A172 (cell line): ENCODE measurements at regions not wholly inside any gene's neighbourhood (a gene's known extent, or its start where the extent isn't known, plus 50 kb on each side); places are given as distances from the start of the nearest gene placed in this dataset.
"Not testable (repeated sequence)": the region's sequence is repeated elsewhere in the genome, so short reads cannot be mapped to it uniquely, and the experiment has no call there.

Experiments used
- DNase-seq: peaks from one replicate; pipeline ENCODE4 v3.0.0-alpha.2; 2015; ENCODE audit warnings: low spot score

- DNase-seq: peak; percentile 70
Observed at GRCh38 chr17:30586818-30587595, 109.8 kb downstream of the GOSR1 start.

GRCh38 chr17:30584810-30585209 is 107.6 kb downstream of the GOSR1 start:
- DNase-seq: no peak

- no peak for DNase-seq
Observed at GRCh38 chr17:30580916-30581315, 103.7 kb downstream of the GOSR1 start.

GRCh38 chr17:30579610-30580315 is 102.6 kb downstream of the GOSR1 start:
- no peak for DNase-seq

- DNase-seq: not testable (repeated sequence)
Observed at GRCh38 chr17:30578015-30578717, 101.0 kb downstream of the GOSR1 start.
